DMS 273 treated with DMSO at 0.1 percent for 48 hours (cell line): ENCODE measurements at regions not wholly inside any gene's neighbourhood (a gene's known extent, or its start where the extent isn't known, plus 50 kb on each side); places are given as distances from the start of the nearest gene placed in this dataset.

Source experiments
- DNase-seq: peaks from one replicate; lab custom pipeline; 2025; lab: John Stamatoyannopoulos, UW

- DNase-seq, result no peak
Observed at GRCh38 chr16:63372283-63372682, 1336.0 kb upstream of the CDH8 start.

DNA sequence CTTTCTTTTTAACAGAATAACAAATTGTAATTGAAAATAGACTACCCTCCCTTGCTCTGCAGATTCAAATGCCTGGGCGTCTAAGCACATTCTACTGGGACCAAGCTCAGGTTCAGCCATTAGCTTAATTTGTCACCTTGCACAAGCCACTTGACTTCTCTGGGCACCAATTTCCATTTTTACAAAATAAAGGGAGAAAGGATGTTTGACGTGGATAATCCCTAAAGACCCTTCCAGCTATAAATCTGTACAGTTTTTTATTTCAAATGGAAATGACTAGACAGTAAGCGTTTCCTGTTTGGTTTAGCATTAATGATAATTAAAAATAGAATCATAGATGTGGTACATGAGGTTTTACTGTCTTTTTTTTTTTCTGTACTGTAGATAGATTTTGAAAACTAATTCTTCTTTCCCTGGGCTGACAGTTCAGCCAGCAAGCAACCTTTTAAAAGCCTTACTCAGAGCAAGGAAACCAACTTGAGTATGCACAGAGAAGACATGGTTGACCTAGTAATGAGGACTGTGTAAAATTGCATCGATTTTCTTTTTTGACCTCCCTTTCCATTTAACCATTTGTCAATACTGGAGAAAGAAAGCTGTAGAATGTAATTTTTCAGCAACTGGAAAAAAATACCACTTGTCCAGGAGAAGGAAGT lies 1329.5 kb upstream of the CDH8 start:
- no peak for DNase-seq

GRCh38 chr16:63363738-63364137 lies 1327.5 kb upstream of the CDH8 start:
- no peak for DNase-seq

GRCh38 chr16:63361032-63361624 lies 1324.9 kb upstream of the CDH8 start:
- DNase-seq, result peak; percentile 24

DNA sequence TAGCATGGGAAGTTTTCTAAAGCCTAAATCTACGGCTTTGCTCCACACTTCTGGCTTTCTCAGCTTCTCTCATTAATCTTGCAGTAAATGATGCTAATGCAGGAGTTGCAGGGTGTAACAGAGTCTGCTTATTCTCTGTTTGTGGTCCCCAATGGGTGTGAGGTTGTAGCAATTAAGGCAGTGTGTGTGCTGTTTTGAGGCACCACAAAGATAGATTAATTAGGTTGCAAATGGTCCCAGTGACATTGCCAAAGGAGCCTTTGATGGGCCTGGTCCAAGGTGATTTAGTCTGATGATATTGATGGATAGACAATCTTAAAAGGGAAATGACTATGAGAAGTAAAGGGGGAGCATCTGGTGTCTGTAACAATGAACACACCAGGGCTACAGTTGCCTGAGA lies 1313.7 kb upstream of the CDH8 start:
- no peak for DNase-seq

DNA sequence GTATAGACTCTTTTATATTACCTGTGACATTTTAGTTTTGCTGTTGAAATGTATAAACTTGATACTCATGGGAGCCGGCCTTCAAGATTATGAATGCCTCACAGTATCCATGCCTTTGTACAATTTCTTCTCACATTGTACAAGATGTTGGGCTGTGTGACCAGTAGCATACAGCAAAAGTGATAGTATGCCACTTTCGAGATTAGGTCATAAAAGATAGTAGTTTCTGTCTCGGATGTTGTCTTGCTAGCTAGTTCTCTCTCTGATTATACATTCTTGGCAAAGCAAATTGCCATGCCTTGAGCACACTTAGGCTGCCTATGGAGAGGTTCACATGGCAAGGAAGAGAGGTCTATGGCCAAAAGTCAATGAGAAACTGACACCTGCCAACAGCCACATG lies 1309.8 kb upstream of the CDH8 start:
- DNase-seq, result no peak

GRCh38 chr16:63337264-63337663 lies 1301.0 kb upstream of the CDH8 start:
- DNase-seq, result no peak

GRCh38 chr16:63331111-63331510 lies 1294.9 kb upstream of the CDH8 start:
- DNase-seq, result no peak

- no peak for DNase-seq
Observed at GRCh38 chr16:63326736-63327339, 1290.6 kb upstream of the CDH8 start.

DNA sequence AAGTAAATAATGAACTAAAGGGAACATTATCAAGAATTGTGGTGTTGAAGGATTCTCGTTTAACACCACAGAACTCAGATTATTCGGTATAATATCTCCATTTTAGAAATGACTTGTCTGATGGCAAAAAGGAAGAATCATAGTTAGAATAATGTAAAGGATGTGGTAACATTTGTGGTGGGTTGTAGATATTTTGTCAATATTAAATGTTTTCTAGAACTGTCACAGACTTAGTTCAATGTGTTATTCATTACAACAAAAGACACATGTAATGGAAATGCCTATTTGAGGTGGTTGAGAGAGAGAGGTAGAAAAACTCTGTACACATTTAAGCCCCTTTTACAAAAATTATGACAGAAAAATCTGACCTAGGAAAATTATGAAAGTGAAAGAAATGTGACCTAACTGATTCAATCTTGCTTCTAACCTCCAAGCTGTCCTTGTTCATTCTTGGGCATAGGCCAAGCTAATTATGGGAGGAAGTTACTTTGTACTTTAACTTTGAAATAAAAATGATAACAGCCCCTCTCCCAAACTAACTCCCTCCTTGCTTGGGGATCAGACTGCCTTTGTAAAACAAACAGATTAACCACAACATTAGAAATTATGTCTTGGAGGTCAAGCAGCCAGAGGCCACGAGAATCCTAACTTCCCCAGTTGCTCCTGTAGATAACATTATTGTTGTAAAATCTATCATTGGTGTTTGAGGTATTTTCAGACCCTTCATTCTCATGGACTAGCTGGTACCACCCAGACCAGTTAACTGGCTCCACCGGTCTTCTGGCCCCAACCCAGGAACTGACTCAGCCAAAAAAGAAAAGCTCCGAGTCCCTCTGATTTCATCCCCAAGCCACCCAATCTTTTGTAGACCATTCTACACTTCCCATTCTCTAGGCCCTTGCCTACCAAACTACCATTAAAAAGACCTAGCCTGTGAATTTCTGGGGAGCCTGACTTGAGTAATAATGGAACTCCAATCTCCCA lies 1287.8 kb upstream of the CDH8 start:
- DNase-seq, result no peak

GRCh38 chr16:63323055-63323454 lies 1286.8 kb upstream of the CDH8 start:
- no peak for DNase-seq

DNA sequence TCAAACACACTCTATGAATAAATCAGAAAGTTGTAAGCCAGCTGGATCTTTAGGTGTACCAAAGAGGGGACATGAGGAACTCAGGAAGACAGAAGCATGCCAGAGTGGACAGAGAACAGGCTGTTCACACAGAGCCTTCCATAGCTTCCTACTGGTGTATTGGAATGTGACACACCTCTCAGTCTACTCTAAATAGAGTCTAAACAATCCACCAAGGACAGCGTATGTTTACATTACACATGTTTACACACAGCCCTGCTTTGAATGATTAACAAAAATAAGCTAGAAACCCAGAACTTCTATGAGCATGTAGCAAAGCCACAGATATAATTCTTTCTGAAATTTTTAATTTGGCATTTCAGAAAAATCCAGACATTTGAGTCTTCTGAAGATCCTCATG lies 1279.0 kb upstream of the CDH8 start:
- DNase-seq, result no peak

GRCh38 chr16:63312346-63312745 lies 1276.1 kb upstream of the CDH8 start:
- DNase-seq, result no peak

GRCh38 chr16:63311313-63311712 lies 1275.1 kb upstream of the CDH8 start:
- DNase-seq, result no peak

- DNase-seq, result no peak
Observed at GRCh38 chr16:63302811-63303210, 1266.6 kb upstream of the CDH8 start.

DNA sequence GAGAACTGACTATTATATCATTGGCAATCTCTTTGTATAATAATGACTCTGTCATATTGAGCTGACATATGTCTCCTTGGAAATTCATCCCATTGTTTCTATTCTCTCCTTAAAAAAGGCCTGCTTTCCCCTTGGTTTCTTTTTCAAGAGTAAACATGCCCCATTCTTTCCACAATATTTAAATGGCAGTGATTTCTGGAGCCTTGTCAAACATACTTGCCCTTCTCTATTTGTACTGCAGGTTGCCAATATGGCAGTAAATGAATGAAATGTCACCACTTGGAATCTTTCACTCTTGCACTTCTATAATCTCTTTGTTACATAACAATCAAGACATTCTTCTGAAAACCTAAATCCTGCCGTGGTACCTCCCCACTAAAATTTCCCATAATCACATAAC lies 1265.1 kb upstream of the CDH8 start:
- no peak for DNase-seq

DNA sequence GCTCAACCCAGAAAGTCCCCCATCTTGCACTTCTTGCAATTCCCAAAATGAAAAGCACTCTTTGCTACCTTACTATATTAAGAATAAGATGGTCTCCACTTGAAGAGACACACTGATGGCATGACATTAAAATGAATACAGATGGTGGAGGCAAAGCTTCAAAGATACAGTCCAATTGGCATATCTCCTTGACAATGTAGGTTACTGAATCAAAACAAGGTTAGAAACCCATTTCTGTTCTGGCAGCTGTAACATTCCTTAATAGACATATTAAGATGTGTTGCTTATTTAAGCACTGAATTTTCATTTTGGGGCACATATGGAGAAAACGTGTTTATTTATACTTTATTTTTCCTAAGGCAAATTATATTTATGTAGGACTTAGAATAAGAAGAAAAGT lies 1262.8 kb upstream of the CDH8 start:
- DNase-seq, result no peak

DNA sequence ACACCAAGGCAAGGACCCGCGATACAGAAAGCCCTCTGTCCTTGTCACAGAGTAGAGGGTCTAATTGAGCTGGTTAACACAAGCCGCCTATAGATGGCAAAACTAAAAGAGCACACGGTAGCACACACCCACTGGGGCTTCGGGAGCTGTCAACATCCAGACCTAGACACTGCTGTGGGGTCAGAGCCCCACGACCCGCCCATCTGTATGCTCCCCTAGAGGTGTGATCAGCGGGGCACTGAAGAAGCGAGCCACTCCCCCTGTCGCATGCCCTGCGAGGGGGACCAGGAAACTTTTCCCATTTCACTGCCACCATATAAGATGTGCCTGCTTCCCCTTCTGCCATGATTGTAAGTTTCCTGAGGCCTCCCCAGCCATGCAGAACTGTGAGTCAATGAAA lies 1255.8 kb upstream of the CDH8 start:
- no peak for DNase-seq

DNA sequence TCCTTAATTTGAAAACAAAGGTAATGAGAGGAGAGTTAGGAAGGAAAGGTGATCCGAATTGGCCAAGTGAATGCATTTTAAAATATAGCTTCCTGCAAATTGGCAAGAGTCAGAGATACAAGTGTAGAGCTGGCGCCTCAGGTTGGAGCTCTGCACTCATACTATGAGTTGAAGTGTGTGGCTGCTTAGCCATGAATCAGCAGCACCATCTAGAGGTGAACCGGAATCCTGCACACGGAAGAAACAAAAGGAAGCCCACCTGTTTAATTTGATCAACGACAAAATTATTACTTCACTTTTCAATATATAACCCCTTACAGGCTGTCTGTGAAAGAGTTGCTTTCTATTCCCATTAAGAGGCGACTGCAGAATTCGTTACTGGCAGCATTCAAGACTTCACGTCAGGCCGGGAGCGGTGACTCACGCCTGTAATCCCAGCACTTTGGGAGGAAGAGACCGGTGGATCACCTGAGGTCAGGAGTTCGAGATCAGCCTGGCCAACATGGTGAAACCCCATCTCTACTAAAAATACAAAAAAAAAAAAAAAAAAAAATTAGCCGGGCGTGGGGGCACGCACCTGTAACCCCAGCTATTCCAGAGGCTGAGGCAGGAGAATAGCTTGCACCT lies 1253.7 kb upstream of the CDH8 start:
- peak; percentile 1 for DNase-seq

DNA sequence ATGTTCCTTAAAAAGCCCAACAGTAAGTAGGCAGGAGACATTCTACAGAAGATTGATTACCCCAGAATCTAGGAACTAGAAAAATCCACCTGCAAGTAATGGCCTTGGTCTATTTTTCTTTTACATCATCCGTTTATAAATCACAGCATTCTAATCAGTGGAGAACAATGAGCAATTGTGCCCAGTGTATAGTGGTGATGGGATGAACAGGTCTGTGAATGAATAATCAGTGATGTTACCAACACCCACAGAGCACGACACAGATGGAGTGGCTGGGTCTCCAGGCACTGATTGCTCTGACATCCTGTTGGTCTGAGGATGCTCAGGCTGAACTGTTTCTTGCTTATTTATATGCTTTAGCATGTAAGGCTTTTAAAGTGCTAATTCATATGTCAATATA lies 1251.2 kb upstream of the CDH8 start:
- DNase-seq, result no peak

- DNase-seq, result no peak
Observed at GRCh38 chr16:63283721-63284120, 1247.5 kb upstream of the CDH8 start.

DNA sequence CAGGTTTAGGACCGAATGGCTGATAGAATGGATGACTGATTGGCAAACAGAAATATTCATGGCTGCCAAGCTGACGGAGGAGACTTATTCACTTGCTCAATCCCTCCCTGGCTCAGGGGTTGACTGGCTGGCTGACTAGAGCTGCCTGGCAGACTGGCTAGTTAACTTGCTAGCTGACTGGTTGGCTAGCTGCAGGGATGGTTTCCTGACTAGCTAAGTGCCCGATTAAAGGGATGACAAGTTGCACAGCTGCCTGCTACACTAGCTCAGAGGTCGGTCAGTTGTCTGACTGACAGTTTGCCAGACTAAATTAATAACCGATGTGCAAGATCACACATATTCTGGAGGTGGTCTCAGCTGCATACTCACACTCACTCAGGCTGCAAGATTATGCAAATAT lies 1208.4 kb upstream of the CDH8 start:
- no peak for DNase-seq
